Common myeloid progenitor, CD34-positive (primary cell): ENCODE measurements at regions not wholly inside any gene's neighbourhood (a gene's known extent, or its start where the extent isn't known, plus 50 kb on each side); places are given as distances from the start of the nearest gene placed in this dataset.

Source experiments
- CTCF ChIA-PET: fragments of 350-600 bp; sonication (Branson Sonifier 250); formaldehyde crosslinking; loops from one replicate; lab custom pipeline; 2021; ENCODE audit warnings: antibody characterized with exemption; lab: Charles Lee
- POLR2A ChIA-PET: fragments of 350-600 bp; sonication (Branson Sonifier 250); formaldehyde crosslinking; loops from one replicate; lab custom pipeline; 2021; ENCODE audit warnings: antibody characterized with exemption; lab: Charles Lee
- DNase-seq, 3 donors: peaks; one replicate each; pipeline versions ENCODE4 v3.0.0 to v3.0.0-alpha.2; 2013
- H3K27ac ChIP-seq, 2 experiments: 1 replicate in 1 of 2; 2 replicates in 1 of 2; pipeline ENCODE4 v1.7.0; 2013; ENCODE audit warnings: inconsistent platforms in 2 of 2, low read length in 2 of 2, mild to moderate bottlenecking in 2 of 2, low read depth in 1 of 2, moderate library complexity in 1 of 2; ENCODE audit not compliant: severe bottlenecking in 2 of 2, insufficient read depth in 1 of 2, poor library complexity in 1 of 2
- H3K27me3 ChIP-seq, 5 experiments: replicated peaks in 2 of 5; 1 replicate in 3 of 5; 2 replicates in 2 of 5; pipeline versions ENCODE4 v1.6.1 to v1.7.0; 2013; ENCODE audit warnings: low read length in 4 of 5, mild to moderate bottlenecking in 2 of 5, moderate library complexity in 2 of 5, inconsistent platforms in 1 of 5; ENCODE audit not compliant: insufficient read depth in 5 of 5, control insufficient read depth in 4 of 5
- H3K36me3 ChIP-seq, 4 experiments: 1 replicate in 2 of 4; 2 replicates in 2 of 4; pipeline versions ENCODE4 v1.6.1 to v1.7.0; 2013; ENCODE audit warnings: low read length in 3 of 4, control low read depth in 1 of 4, mild to moderate bottlenecking in 1 of 4; ENCODE audit not compliant: control insufficient read depth in 4 of 4, insufficient read depth in 4 of 4
- H3K4me1 ChIP-seq, 4 experiments: 1 replicate in 3 of 4; 2 replicates in 1 of 4; pipeline versions ENCODE4 v1.6.1 to v1.7.1; 2013; ENCODE audit warnings: low read length in 3 of 4, mild to moderate bottlenecking in 3 of 4, control low read depth in 1 of 4, inconsistent platforms in 1 of 4, moderate library complexity in 1 of 4; ENCODE audit not compliant: control insufficient read depth in 4 of 4, insufficient read depth in 4 of 4; ENCODE audit errors: control extremely low read depth in 1 of 4
- H3K4me3 ChIP-seq, 7 experiments: 1 replicate in 4 of 7; 2 replicates in 3 of 7; pipeline versions ENCODE4 v1.5.1 to v1.7.0; 2013; ENCODE audit warnings: mild to moderate bottlenecking in 7 of 7, low read length in 6 of 7, moderate library complexity in 6 of 7, inconsistent platforms in 2 of 7, low read depth in 2 of 7, control low read depth in 1 of 7; ENCODE audit not compliant: insufficient read depth in 4 of 7, control insufficient read depth in 1 of 7; ENCODE audit errors: extremely low read depth in 1 of 7
- H3K9me3 ChIP-seq, 5 experiments: 1 replicate in 4 of 5; 2 replicates in 1 of 5; pipeline versions ENCODE4 v1.6.1 to v1.7.1; 2013; ENCODE audit warnings: low read length in 4 of 5, mild to moderate bottlenecking in 2 of 5, inconsistent platforms in 1 of 5, low read depth in 1 of 5, moderate library complexity in 1 of 5; ENCODE audit not compliant: control insufficient read depth in 4 of 5, insufficient read depth in 2 of 5; ENCODE audit errors: control extremely low read depth in 1 of 5
- WGBS: methylation state at CpG from one replicate; pipeline ENCODE4 v1.1.5; 2013; ENCODE audit not compliant: insufficient coverage; 5-methylcytosine and 5-hydroxymethylcytosine counted together

DNA sequence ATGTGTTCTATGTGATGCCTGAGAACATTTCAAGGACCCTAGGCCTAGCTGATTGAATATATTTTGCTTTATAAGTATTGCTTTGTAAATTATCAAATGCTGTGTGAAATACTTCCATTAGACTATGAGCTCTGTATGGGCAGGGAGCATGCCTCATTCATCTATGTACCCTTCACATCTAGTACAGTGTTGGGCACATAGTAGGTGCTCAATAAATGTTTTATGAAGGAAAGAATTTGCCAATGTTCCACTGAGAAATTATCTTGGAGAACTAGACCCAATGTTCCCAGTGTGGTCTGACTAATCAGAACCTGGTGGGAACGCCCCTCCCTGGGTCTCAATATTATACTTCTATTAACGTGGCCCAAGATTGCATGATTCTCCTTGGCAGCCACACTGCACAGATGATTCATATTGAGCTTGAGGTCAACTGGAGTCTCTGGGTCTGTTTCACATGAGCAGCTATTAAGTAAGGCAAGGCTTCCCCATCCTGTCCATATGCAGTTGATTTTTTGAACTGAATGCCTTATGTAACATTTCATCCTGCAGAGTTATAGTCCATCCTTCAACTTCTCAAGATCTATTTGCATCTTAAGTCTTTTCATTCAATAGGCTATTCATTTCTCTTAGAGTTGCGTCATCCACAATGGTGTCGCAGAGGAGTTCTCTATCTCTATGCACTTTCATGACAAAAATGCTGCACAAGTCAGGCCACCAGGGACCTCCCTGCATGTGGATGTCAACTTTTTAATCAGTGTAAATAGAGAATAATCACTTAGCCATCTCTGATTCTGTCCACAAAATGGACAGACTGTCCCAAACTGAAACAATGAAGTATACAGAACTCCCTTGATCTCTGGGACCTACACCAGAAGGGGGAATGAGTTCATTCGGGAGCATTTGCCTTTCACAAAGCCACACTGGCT lies 257.6 kb downstream of the CYP26B1 start:
- peaks cover 0 to 24% (median 0%) of the 10 kb centered on the region in 5 experiments for H3K27me3 ChIP-seq
- H3K4me3 ChIP-seq = no peak overlapping the region
- ChIA-PET CTCF (interaction anchor here (1.6 kb wide), 1 partner anchor 15 kb away, joined by 4 read pairs; no protein-coding TSS in a partner anchor), POLR2A (no interaction called here)
- no peak overlapping the region for H3K27ac ChIP-seq
- no peak for DNase-seq
- no peaks in the 10 kb centered on the region for H3K36me3 ChIP-seq
- H3K9me3 ChIP-seq = peaks cover 0 to 6% (median 5%) of the 10 kb centered on the region in 5 experiments
- WGBS = 98% methylated on average over 5 of the region's 5 CpGs
- H3K4me1 ChIP-seq = no peaks in the 10 kb centered on the region

DNA sequence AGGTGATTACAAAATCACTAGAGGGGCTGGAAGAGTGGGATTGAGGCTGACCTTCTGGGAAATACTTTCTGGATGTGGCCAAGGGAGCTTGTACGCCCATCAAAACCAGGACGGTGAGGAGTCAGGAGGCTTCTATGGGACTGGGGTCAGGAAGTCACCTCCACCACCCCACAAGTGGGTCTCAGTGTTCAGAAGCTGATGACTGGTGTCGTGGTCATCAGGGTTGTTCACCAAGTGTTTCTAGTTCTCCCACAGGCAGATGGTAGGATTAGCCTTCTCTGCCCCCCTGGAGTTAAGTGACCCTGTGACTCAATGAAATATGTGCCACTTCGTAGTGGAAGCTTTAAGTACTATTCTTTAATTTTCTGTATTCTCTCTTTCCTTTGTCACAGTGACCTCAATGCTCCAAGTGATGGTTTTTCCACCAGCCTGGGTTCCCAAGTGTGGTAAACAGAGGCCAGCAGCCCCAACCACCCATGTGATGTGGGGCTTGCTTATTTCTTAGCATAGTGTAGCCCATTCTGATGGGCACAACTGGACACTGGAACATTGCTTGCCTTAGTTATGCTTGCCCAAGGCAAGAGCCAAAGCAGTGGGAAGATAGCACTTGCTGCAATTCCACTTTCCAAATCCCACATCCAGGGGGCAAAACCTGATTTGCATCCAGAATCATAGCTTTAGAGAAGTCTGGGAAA lies 258.8 kb downstream of the CYP26B1 start:
- H3K27me3 ChIP-seq = peaks cover 0 to 21% (median 0%) of the 10 kb centered on the region in 5 experiments
- no peaks in the 10 kb centered on the region for H3K36me3 ChIP-seq
- 100% methylated on average over 4 of the region's 4 CpGs for WGBS
- H3K27ac ChIP-seq = no peak overlapping the region
- DNase-seq = no peak
- ChIA-PET CTCF (interaction anchor here (1.6 kb wide), 1 partner anchor 14 kb away, joined by 4 read pairs; no protein-coding TSS in a partner anchor), POLR2A (no interaction called here)
- H3K9me3 ChIP-seq = peaks cover 0 to 6% (median 5%) of the 10 kb centered on the region in 5 experiments
- no peak overlapping the region for H3K4me3 ChIP-seq
- no peaks in the 10 kb centered on the region for H3K4me1 ChIP-seq

DNA sequence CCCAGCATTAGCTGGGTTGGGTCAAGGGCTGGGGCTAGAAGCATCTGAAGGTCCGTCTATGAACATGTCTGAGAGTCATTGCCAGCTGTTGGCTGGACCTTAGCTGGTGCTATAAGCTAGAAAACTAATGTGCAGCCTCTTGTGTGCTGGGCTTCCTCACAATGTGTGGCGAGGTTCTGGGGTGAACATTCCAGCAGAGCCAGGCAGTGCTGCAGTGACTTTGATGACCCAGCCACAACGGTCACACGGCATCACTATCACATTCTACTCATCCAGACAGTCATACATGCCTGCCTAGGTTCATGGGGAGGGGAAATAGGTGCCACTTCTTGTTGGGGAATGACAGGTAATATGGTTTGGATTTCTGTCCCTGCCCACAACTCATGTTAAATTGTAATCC lies 260.5 kb downstream of the CYP26B1 start:
- WGBS = 89% methylated on average over 3 of the region's 4 CpGs
- POLR2A ChIA-PET = no interaction called here
- peaks cover 0 to 4% (median 2%) of the 10 kb centered on the region in 4 experiments for H3K4me1 ChIP-seq

DNA sequence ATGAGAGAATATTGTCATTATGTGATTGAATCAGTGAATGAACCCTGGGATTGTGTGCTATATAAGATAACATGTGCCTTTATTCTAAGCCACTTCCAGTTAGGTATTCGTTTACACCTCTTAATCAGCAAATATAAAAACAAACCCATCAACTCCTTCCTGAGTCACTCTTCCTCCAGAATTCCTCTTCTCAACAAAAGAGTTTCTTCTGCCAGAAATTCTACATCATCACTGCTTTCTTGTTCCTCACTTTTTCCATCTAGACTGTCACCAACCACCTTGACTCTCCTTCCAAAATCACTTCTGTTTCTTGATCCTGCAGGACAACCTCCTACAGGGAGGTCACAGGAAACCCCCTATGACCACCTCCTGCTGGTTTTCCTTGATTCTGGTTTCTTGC lies 261.4 kb downstream of the CYP26B1 start:
- no peak for DNase-seq
- H3K27ac ChIP-seq = no peak overlapping the region
- ChIA-PET CTCF (no interaction called here), POLR2A (no interaction called here)
- no peaks in the 10 kb centered on the region for H3K36me3 ChIP-seq
- 88% methylated on average over 1 of the region's 1 CpG for WGBS
- no peak overlapping the region for H3K4me3 ChIP-seq
- H3K9me3 ChIP-seq = peaks cover 0 to 6% (median 5%) of the 10 kb centered on the region in 5 experiments
- H3K27me3 ChIP-seq = peaks cover 0 to 16% (median 0%) of the 10 kb centered on the region in 5 experiments
- H3K4me1 ChIP-seq = peaks cover 0 to 4% (median 2%) of the 10 kb centered on the region in 4 experiments

More for the DNA sequence above, 260.5 kb downstream of the CYP26B1 start:
- peaks cover 0 to 19% (median 0%) of the 10 kb centered on the region in 5 experiments for H3K27me3 ChIP-seq
- H3K9me3 ChIP-seq = peaks cover 0 to 6% (median 5%) of the 10 kb centered on the region in 5 experiments
- H3K4me3 ChIP-seq = no peak overlapping the region
- CTCF ChIA-PET = interaction anchor here (1.1 kb wide), 1 partner anchor 12 kb away, joined by 3 read pairs; no protein-coding TSS in a partner anchor
- H3K27ac ChIP-seq = no peak overlapping the region
- no peak for DNase-seq
- no peaks in the 10 kb centered on the region for H3K36me3 ChIP-seq

DNA sequence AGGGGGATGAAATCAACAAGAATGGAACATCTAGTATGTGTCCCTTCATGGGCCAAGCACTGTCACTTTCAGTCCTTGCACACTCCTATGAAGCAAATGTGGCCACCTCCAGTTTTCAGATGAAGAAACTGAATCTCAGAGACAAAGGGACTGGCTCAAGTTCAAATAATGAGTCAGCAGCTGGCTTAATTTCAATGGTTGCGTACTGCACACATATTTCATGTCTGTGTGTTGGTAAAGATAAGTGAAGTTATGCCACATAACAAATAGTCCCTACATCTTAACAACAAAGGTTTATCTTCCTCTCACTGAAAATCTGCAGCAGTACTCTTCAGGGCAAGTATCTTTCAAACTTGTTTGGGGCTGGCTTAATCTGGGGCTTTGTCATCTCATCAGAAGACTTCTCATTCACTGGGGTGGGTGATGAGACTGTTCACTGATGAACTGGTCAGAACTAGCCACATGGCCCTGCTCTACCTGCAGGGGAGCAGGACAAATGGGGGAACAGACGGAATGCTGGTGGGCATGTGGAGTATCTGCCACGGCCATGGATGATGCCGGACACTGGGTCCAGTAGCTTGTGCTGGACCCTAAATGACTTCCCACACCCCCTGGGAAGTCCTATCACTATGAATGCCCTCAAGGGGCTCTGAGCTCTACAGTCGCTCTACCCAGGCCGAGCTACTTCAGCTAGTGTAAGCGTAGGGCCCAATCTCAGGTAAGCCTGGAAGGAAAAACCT lies 263.2 kb downstream of the CYP26B1 start:
- POLR2A ChIA-PET = no interaction called here

DNA sequence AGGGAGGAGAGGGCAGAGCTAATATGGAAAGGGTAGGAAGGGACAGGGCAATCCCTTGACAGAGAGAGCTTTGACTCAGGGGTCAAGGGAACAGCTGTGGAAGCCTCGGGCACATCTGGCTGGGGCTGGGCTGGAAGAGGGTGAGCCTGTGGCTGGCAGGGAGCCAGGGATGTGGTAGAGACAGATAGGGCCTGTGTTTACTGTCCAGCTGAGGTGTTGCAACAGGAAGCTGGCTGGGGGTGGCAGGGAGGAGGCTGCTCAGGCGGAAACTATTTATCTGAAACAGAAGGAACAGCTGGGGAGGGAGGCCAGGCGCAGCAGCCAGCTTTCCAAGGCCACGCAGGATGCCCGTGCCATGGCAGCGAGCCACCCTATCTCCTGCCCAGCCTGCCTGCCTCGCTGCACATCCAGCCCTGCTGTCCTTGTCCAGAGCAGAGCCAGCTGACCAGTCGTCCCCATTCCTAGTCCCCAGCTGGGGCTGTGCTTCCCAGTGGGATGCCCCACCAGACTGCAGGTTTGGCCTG lies 264.7 kb downstream of the CYP26B1 start:
- H3K27ac ChIP-seq = no peak overlapping the region
- peaks cover 0 to 8% (median 0%) of the 10 kb centered on the region in 5 experiments for H3K27me3 ChIP-seq
- POLR2A ChIA-PET = no interaction called here
- peaks cover 0 to 4% (median 2%) of the 10 kb centered on the region in 4 experiments for H3K4me1 ChIP-seq
- 61% methylated on average over 6 of the region's 8 CpGs for WGBS
- no peaks in the 10 kb centered on the region for H3K36me3 ChIP-seq
- CTCF ChIA-PET = interaction anchor here (0.9 kb wide), 1 partner anchor 11 kb away, joined by 3 read pairs; no protein-coding TSS in a partner anchor
- no peak overlapping the region for H3K4me3 ChIP-seq
- DNase-seq = peak; percentile 6 to 65 (median 49)
- H3K9me3 ChIP-seq = peaks cover 0 to 6% (median 5%) of the 10 kb centered on the region in 5 experiments

More for the DNA sequence above, 263.2 kb downstream of the CYP26B1 start:
- peaks cover 0 to 6% (median 5%) of the 10 kb centered on the region in 5 experiments for H3K9me3 ChIP-seq
- peak in 1 of 3 donors; percentile 6 for DNase-seq
- WGBS = 100% methylated on average over 5 of the region's 7 CpGs
- H3K4me3 ChIP-seq = no peak overlapping the region
- no peaks in the 10 kb centered on the region for H3K36me3 ChIP-seq
- H3K27me3 ChIP-seq = peaks cover 0 to 9% (median 0%) of the 10 kb centered on the region in 5 experiments
- H3K4me1 ChIP-seq = peaks cover 0 to 4% (median 2%) of the 10 kb centered on the region in 4 experiments
- CTCF ChIA-PET = no interaction called here
- no peak overlapping the region for H3K27ac ChIP-seq
